ENCODE measurements at regions not wholly inside any gene's neighbourhood (a gene's known extent, or its start where the extent isn't known, plus 50 kb on each side); places are given as distances from the start of the nearest gene placed in this dataset.

DNA sequence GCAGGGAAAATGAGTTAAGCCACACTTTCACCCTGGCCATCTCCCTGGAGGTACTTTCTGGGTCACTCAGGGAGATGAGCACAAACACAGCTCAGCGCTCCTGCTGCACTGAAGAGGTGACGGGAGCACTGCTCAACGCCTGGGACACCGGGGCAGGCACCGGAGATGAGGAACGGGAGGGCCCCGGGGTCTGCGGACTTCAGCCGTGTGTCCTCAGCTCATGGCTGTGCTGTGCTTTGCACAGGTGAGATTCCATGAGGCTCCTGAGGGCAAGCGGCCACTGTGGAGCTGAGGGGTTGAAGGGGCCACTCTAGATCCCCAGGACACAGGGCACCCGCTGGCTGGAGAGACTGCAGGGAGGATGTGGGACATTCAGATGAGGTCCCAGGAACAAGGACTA is 234.2 kb upstream of the EXOC2 start:
- WGBS, 2 experiments (ENCODE audit: low coverage in 1 of 2, low lambda C conversion rate in 2 of 2, missing lambda C conversion rate in 2 of 2): 80 to 83% methylated on average over 10 to 11 of the region's 11 CpGs
- Histone ChIP-seq H3K27me3 (replicated peaks; ENCODE audit: insufficient read depth) (peaks cover 7% of the 10 kb centered on the region; the same call in 1 of the 2 replicates), H3K79me2 (ENCODE audit: insufficient read depth) (no peaks in the 10 kb centered on the region), H3F3A (ENCODE audit: insufficient read depth) (no peaks in the 10 kb centered on the region), H3K4me1 (ENCODE audit: insufficient read depth) (no peaks in the 10 kb centered on the region), H3K9me2 (ENCODE audit: insufficient read depth) (no peaks in the 10 kb centered on the region), H4K20me1 (ENCODE audit: insufficient read depth) (no peaks in the 10 kb centered on the region), H3K9me3 (ENCODE audit: low read depth) (no peaks in the 10 kb centered on the region), H3K27ac (no peak overlapping the region), H3K4me2 (ENCODE audit: unreplicated experiment) (no peak overlapping the region), H3K36me3 (ENCODE audit: low read depth) (no peaks in the 10 kb centered on the region), H2AFZ (no peak overlapping the region), H3K9ac (no peak overlapping the region), H3K4me3 (no peak overlapping the region)
- TF ChIP-seq EZH2phosphoT487 (IDR thresholded peaks at IDR 0.05; ENCODE audit: insufficient read depth, low read depth) (no peak), EZH2 (IDR thresholded peaks at IDR 0.05; ENCODE audit: insufficient read depth, poor library complexity, severe bottlenecking) (no peak)
- no peak for DNase-seq
- in situ Hi-C loops (cut with MboI): no loop called here

DNA sequence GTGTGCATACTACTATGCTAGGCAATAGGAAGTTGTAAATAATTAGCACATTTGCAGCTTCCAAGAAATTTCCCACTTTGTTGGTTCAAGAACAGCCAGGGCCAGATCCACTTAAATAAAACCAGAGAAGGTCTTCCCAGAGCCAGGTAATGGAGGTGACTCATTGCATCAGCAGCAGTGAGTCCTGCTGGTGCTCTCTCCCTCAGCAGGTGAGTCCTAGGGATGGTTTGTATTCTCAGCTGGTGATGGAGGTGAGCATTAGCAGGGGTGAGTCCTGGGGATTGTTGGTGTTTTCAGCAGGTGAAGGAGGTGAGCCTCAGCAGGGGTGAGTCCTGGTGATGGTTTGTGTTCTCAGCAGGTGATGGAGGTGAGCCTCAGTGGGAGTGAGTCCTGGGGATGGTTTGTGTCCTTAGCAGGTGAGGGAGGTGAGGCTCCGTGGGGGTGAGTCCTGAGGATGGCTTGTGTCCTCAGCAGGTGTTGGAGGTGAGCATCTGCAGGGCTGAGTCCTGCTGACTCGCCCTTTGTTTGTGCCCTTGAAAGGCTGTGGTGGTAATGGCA is 232.8 kb upstream of the EXOC2 start:
- H3F3A ChIP-seq (ENCODE audit: insufficient read depth): no peaks in the 10 kb centered on the region
- in situ Hi-C loops (cut with MboI): no loop called here
- no peak overlapping the region for H3K9ac ChIP-seq
- H3K27me3 ChIP-seq (replicated peaks; ENCODE audit: insufficient read depth): peaks cover 7% of the 10 kb centered on the region; the same call in 1 of the 2 replicates
- WGBS, 2 experiments (ENCODE audit: low coverage in 1 of 2, low lambda C conversion rate in 2 of 2, missing lambda C conversion rate in 2 of 2): 42 to 43% methylated on average over 2 of the region's 2 CpGs
- no peaks in the 10 kb centered on the region for H3K4me1 ChIP-seq (ENCODE audit: insufficient read depth)
- TF ChIP-seq EZH2phosphoT487 (IDR thresholded peaks at IDR 0.05; ENCODE audit: insufficient read depth, low read depth): no peak
- no peak for TF ChIP-seq EZH2 (IDR thresholded peaks at IDR 0.05; ENCODE audit: insufficient read depth, poor library complexity, severe bottlenecking)
- H2AFZ ChIP-seq: no peak overlapping the region
- no peaks in the 10 kb centered on the region for H3K36me3 ChIP-seq (ENCODE audit: low read depth)
- H3K79me2 ChIP-seq (ENCODE audit: insufficient read depth): no peaks in the 10 kb centered on the region
- no peak overlapping the region for H3K4me2 ChIP-seq (ENCODE audit: unreplicated experiment)
- no peaks in the 10 kb centered on the region for H3K9me2 ChIP-seq (ENCODE audit: insufficient read depth)
- no peak overlapping the region for H3K4me3 ChIP-seq
- H3K27ac ChIP-seq: no peak overlapping the region
- no peak for DNase-seq
- no peaks in the 10 kb centered on the region for H3K9me3 ChIP-seq (ENCODE audit: low read depth)
- H4K20me1 ChIP-seq (ENCODE audit: insufficient read depth): no peaks in the 10 kb centered on the region

DNA sequence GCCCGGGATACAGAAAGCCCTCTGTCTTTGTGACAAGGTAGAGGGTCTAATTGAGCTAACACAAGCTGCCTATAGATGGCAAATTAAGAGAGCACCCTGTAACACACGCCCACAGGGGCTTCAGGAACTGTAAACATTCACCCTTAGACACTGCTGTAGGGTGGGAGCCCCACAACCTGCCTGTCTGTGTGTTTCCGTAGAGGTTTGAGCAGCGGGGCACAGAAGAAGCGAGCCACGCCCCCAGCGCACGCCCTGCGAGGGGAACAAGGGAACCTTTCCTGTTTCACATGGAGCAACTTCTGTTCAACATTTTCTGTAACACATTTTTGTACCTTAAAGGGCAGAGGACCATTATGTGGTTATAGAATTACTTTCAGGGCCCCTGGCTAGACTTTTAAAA is 231.7 kb upstream of the EXOC2 start:
- Histone ChIP-seq H3K27me3 (replicated peaks; ENCODE audit: insufficient read depth) (peaks cover 4% of the 10 kb centered on the region; the same call in 1 of the 2 replicates), H3K36me3 (ENCODE audit: low read depth) (no peaks in the 10 kb centered on the region), H2AFZ (no peak overlapping the region), H3K9me3 (ENCODE audit: low read depth) (no peaks in the 10 kb centered on the region), H4K20me1 (ENCODE audit: insufficient read depth) (no peaks in the 10 kb centered on the region), H3K79me2 (ENCODE audit: insufficient read depth) (no peaks in the 10 kb centered on the region), H3K27ac (no peak overlapping the region), H3K9ac (no peak overlapping the region), H3K4me1 (ENCODE audit: insufficient read depth) (no peaks in the 10 kb centered on the region), H3K4me3 (no peak overlapping the region), H3K9me2 (ENCODE audit: insufficient read depth) (no peaks in the 10 kb centered on the region), H3F3A (ENCODE audit: insufficient read depth) (no peaks in the 10 kb centered on the region), H3K4me2 (ENCODE audit: unreplicated experiment) (no peak overlapping the region)
- in situ Hi-C loops (cut with MboI): loop anchor here (25.0 kb wide), 1 partner anchor 463 kb away; the partner anchor contains the start of gene FOXF2
- WGBS, 2 experiments (ENCODE audit: low coverage in 1 of 2, low lambda C conversion rate in 2 of 2, missing lambda C conversion rate in 2 of 2): 76 to 78% methylated on average over 9 of the region's 9 CpGs
- no peak for DNase-seq
- no peak for TF ChIP-seq EZH2 (IDR thresholded peaks at IDR 0.05; ENCODE audit: insufficient read depth, poor library complexity, severe bottlenecking)
- no peak for TF ChIP-seq EZH2phosphoT487 (IDR thresholded peaks at IDR 0.05; ENCODE audit: insufficient read depth, low read depth)

DNA sequence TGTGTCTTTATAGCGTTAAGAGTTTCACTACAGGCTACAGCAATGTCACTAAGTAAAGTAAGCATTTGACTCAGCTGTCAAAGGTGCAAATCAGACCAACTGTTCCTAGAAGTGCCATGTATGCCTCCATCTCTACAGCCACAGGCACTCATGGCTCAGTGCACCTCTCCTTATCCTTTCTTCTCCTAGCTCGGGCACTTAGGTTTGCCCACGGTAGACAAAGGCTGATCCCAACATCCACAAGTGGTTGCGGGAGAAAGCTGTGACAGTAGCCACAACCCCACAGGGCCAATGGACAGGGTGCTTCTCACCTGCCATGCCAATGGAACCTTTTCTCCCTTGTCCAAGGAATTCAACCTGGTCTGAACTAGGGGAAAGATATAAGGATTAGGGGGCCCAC is 228.5 kb upstream of the EXOC2 start:
- WGBS, 2 experiments (ENCODE audit: low coverage in 1 of 2, low lambda C conversion rate in 2 of 2, missing lambda C conversion rate in 2 of 2): 73 to 78% methylated on average over 4 of the region's 4 CpGs
- H3K36me3 ChIP-seq (ENCODE audit: low read depth): no peaks in the 10 kb centered on the region
- TF ChIP-seq EZH2 (IDR thresholded peaks at IDR 0.05; ENCODE audit: insufficient read depth, poor library complexity, severe bottlenecking): no peak
- TF ChIP-seq EZH2phosphoT487 (IDR thresholded peaks at IDR 0.05; ENCODE audit: insufficient read depth, low read depth): no peak
- no peaks in the 10 kb centered on the region for H3K4me1 ChIP-seq (ENCODE audit: insufficient read depth)
- no peak overlapping the region for H3K27ac ChIP-seq
- no peaks in the 10 kb centered on the region for H3K79me2 ChIP-seq (ENCODE audit: insufficient read depth)
- peaks cover 10% of the 10 kb centered on the region; the same call in 1 of the 2 replicates for H3K27me3 ChIP-seq (replicated peaks; ENCODE audit: insufficient read depth)
- in situ Hi-C loops (cut with MboI): loop anchor here (25.0 kb wide), 1 partner anchor 466 kb away; the partner anchor contains the start of gene FOXF2
- H3K9me2 ChIP-seq (ENCODE audit: insufficient read depth): no peaks in the 10 kb centered on the region
- H2AFZ ChIP-seq: no peak overlapping the region
- no peaks in the 10 kb centered on the region for H3K9me3 ChIP-seq (ENCODE audit: low read depth)
- no peaks in the 10 kb centered on the region for H3F3A ChIP-seq (ENCODE audit: insufficient read depth)
- no peak for DNase-seq
- H3K4me3 ChIP-seq: no peak overlapping the region
- H3K4me2 ChIP-seq (ENCODE audit: unreplicated experiment): no peak overlapping the region
- H4K20me1 ChIP-seq (ENCODE audit: insufficient read depth): no peaks in the 10 kb centered on the region
- no peak overlapping the region for H3K9ac ChIP-seq

All from GM23248 (cell line).